Myocyte (in vitro differentiated cells): ENCODE measurements at regions not wholly inside any gene's neighbourhood (a gene's known extent, or its start where the extent isn't known, plus 50 kb on each side); places are given as distances from the start of the nearest gene placed in this dataset.
A peak's percentile ranks its signal among the peaks of the same experiment; 100 is the strongest.

ENCODE experiments used
- DNase-seq: peaks from one replicate; pipeline ENCODE4 v3.0.0-alpha.2; 2012; ENCODE audit warnings: low read depth

DNA sequence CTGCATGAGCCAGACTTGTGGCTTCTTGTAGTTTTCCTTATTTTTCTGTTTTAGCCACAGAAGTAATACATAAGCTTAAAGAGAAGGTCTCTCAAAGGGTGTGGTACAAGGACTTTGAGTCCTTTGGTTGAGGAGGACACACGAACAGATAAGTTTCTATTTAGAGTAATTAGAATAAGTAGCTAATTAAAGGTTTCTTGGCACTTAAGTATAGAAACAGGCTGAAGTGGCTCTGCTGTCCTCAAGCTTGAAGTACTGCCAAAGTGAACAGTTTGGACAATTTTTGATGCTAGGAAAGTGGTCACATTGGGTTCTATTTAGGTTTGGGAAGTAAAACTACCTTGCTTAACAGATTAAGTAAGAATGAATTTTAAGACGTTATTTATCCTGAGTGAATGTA is 278.3 kb upstream of the MPDZ start:
- DNase-seq, result no peak

DNA sequence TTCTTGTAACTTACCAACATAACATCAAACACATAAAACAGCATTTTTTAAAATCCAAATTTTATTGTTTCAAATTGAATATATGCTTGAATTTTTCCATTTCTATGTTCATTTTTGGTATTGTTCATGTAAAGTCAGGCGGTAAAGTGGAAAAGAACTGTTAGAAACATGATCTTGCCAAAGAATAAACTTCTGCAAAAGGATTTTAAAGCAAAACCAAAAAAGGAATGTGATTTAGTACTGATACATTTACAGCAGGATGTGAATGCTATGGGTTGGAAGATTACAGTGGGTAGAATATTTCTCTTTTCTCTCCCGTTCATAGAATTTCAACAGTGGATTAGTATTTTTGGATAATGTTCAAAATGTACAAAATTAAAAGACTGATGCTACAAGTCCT is 277.2 kb upstream of the MPDZ start:
- DNase-seq, result no peak

DNA sequence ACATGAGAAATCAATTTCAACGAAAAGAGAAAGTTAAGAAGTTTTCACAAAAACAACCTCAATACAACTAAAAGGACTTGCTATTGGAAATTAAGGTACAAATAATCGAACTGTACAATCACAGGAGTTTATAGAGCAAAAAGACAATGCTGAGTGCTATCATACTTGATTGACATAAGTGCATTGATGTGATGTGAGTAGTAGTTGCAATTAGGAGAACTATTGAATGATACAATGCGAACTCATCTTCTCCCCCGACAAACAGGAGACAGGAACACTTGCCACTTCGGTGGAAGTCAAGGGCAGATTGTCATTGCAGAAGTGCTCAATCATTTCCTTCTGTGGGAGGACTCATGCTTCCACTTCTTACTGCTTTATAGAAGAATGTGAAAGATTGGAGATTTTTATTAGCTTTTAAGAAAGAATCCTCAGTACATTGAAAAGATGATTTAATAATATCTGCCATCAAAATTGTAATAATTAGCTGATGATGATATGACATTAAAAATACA is 276.6 kb upstream of the MPDZ start:
- DNase-seq, result no peak

DNA sequence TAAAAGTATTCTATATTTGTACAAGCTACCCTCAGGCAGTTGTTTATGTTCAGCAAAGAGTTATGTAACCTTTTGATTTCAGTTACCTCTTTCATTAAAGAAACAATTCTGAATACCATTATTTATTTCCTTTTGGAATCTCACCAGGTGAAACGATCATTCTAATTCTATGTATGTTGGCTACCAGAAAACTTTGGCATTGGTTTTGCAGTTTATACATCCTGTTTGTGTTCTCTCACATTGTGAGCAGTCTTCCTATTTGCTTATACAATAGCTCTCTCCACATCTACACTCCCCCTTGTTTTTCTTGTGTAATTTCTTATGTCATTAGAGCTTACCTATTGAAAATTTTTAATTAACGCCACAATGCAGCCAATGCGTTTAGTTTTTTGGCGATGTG is 276.0 kb upstream of the MPDZ start:
- no peak for DNase-seq

DNA sequence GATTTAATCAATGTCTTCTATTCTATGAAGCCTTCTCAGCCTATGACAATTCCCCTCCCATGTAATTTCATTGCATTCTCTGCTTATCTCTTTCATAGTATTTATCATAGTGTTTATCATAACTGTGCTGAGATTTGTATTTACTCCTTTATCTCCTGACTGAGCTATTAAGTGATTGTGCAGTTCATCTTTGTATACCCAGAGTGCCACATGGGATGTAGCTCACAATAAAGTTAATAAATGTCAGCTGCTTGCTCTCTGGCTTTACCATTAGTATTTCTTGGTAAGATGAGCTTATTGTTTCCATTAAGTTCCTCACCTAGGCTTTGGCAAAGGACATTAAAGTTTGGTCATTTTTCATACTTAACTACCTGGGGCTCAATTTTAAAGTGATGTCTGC is 275.1 kb upstream of the MPDZ start:
- no peak for DNase-seq

DNA sequence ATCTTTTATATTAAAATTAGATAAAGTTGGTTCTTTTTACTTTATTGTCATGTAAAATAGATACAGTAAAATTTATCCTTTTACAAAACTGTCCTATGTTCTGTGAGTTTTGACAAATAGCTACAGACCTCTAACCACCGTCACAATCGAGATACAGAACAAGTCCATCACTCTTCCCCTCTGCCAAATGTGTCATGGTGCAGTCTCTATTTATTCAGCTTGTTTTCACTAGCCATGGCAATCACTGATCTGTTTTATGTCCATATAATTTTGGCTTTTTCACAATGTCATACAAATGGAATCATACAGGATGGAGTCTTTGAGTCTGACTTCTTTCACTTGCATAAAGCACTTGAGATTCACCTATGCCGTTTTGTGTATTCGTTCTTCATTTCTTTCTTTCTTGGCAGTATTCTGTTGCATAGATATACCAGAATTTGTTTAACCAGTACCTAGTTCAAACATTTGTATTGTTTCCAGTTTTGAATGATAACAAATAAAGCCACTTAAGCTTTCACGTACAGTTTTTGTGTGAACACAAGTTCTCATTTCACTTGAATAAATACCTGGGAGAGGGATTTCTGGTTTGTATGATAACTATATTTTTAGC is 273.2 kb upstream of the MPDZ start:
- no peak for DNase-seq

DNA sequence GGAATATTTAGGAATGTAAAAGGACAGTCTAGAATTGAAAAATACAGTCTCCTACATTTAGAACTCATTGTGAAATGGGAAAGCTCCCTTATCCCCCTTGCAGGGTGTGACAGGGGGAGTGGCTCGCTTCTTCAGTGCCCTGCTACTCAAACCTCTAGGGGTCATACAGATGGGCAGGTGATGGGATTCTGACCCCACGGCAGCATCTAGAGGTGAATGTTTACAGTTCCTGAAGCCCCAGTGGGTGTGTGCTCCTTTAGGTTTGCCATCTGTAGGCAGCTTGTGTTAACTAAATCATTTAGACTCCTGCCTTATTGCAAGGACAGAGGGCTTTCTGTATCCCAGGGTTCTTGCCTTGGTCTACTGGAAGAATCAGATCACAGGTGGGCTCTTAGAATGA is 271.0 kb upstream of the MPDZ start:
- DNase-seq, result no peak

DNA sequence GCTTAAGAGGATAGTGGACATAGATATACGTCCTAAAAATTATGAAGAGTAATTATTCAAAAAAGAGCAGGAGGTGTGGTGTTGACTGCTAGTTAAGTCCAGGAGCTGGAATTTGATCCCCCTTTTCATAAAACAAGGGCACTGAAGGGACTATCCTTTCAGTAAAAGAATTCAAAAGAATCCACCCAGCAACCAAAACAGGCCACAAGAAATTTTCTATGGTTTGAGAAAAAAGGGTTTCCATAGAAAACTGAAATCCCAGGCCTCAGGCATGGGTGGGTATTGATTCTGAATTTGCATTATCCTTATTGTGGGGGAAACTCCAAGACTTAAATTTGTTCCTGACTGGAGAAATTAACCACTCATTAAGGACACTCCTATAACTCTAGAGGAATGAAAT is 269.0 kb upstream of the MPDZ start:
- no peak for DNase-seq

DNA sequence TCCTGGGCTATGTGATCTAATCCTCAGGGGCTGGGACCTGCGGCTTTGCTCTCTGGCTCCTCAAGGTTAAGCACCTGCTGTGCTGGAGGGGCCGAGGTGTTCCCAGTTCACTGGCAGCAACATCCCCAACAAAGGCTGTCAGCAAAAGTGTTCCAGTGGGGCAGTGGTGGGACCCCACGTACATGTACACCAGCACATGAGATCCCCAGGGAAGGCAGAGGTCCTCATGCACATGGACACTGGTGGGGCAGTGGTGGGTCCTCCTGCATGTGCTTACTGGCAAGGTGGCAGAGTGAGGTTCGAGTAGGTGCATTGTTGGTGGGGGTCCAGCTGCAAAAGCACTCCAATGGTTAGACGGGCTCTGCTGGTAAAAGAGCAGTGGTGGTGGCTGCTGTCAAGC is 255.6 kb upstream of the MPDZ start:
- DNase-seq, result no peak

DNA sequence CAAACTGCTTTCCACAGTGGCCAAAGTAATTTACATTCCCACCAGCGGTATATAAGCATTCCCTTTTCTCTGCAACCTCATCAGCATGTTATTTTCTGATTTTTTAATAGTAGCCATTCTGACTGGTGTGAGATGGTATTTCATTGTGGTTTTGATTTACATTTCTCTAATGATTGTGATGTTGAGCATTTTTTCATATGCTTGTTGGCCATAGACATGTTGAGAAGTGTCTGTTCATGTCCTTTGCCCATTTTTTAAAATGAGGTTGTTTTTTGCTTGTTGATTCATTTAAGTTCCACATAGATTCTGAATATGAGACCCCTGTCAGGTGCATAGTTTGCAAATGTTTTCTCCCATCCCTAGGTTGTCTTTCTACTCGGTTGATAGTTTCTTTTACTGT is 254.5 kb upstream of the MPDZ start:
- DNase-seq, result no peak

DNA sequence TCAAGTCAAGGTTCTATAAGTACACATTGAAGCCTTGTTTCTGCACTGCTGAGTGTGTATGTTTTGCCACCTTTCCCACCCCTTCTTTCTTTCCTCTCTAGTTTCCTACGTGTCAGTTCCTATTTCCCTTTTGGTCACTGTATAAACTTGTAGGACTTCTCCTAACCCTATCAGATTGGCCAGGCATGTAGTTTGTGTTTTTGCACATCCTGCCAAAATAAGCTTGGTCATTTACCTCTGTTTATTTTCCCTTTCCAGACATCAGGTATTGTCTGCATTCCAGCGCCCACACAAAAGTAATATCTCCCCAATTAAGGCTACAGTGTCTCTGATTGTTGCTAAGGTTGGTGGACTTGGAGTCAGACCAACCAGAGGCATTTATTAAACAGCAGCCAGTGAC is 252.9 kb upstream of the MPDZ start:
- DNase-seq, result no peak

DNA sequence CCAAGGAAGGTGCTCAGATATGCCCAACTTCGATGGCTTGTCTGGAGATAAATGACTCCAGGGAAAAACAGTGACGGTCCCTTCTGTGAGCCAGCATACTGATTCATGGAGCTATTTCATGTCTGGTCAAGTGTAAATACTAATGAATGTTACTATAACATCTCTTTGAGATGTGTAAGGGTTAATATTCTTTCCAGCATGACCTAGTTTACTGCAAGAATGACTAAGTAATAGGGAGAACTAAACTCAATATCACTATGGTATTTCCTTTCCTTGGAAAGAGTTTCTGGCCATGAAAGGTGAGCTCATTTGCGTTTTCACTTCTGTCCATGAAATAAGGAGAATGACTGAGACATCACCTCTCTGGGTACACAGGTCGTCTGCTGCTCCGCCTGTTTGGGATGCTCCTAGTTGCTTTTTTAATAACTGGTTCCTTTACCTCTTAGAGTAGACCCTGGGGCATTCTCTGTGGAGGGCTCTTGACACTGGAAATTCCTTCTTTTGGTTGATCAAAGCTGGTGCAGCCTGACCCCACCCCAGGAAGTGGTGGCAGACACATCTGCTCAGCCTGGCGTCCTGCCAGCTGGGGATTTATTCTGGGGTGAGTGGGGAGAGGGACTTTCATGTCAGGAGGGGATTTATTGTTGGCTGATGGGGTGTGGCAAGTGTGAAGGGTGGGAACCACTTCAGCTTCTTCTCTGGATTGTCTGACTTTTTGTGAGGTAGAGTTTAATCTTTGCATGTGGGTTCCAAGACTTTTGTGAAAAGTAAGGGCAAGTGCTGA is 250.0 kb upstream of the MPDZ start:
- peak; percentile 24 for DNase-seq

DNA sequence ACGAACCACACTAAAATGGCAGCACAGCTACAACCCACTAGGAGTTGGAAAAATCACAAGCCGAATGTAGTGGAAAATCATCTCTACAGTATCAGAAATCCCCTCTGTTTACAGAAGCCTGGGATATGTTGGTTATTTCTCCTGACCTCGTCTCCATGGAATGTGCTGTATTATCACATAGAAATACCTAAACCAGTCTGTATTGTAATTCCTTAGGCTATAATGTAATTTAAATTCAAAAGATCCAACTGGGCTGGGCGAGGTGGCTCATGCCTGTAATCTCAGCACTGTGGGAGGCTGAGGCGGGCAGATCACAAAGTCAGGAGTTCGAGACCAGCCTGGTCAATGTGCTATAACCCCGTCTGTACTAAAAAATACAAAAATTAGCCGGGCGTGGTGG is 244.8 kb upstream of the MPDZ start:
- no peak for DNase-seq

DNA sequence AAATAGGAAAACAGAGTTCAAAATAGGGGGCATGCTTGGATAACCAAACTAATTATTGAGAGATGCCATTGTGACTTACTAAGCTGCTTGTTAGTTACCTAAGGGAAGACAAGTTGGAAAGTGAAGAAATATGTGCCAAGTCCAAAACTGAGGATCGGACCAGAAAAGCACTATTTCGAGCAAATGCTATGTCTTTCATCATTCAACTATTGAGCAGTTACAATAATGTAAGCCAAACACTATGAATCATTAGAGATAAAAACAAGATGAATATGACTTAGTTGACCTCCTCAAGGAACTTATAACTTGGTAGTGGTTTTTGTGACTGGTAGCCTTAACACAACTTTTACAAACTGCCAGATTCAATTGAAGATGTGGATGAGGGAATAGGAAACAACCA is 240.6 kb upstream of the MPDZ start:
- no peak for DNase-seq

DNA sequence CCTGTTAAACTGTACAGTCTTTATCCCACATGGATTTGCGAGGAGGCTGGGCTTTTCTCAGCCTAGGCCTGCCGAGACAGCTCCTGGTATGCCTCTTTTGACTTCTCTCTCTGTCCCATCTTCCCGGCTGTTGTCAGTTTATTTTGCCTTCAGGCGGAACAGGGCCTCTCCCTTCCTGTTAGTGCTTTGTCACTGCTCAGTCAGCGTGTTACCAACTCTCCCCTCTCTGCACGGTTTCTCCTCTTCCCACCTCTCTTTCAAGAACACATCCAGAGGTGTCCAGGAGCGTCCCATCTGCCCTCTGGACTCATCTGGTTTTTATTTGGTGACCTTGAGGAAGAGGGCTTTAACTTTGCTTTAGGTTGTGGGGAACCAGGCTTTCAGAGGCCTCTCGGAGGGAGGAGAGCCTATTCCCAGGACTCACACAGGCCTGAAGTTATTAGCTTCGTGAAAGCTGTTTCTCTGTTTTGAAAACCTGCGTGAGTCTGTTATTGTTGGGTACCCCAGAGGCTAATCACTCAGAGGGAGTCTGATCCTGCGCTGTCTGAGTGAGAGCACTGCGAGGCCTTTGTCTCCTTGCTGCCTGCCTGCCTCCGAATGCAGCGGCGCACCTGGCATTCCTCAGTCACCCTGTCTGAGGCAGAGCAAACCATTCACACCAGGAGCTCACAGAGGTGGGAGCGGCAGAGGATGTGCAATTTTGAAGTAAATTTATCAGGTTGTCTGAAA is 234.4 kb upstream of the MPDZ start:
- no peak for DNase-seq

DNA sequence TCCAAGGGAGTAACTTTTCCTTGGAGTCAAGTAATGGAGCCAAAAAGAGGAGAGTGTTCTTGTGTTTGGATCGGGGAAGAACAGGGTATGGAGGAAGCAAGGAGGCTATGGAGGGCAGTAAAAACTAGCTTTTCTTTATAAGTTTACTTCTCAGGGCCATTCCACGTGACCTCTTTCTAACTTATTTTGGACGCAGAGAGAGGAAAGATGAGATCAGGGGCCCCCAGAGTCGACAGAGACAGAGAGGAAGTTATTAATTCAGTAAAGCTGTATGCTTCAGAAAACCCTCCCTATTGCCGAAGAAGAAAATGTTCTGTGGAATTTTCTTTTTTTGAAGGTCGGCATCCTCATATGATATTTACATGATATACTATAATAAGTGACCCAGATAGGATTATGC is 233.8 kb upstream of the MPDZ start:
- no peak for DNase-seq

DNA sequence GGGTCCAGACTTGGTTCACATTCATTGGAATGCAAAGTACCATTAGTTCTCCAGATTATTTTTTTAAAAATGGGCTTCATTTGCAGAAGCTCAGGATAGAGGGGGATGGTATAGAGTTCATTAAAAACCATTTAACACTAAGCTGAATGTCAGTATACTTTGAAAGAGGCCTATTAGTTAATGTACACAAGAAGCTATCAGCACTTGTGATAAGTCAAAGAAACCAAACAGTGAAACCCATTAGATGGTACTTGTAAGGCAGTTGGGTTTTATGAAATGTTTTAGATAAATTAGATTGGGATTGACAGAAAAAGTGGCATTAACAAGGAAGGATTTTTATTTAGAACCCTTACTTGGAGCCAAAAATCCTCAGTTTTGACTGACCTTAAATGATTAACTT is 229.2 kb upstream of the MPDZ start:
- DNase-seq, result no peak

DNA sequence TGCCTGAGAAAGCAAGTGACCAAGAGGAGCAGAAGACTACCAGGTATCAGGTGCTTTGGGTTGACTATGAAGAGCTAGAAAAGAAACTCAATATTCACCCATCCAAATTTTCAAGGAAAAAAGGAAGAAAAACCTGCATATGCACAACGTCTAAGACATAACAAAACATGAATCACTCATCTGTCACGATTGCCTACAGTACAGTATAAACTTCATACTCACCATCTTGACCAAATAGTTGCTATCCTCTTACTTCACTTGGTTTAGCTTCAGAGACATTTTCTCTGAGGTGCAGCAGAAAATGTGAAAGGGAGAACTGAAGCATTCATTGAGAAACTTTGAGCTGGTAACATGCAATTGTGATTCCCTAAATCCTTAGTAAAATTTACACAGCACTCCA is 228.6 kb upstream of the MPDZ start:
- no peak for DNase-seq

DNA sequence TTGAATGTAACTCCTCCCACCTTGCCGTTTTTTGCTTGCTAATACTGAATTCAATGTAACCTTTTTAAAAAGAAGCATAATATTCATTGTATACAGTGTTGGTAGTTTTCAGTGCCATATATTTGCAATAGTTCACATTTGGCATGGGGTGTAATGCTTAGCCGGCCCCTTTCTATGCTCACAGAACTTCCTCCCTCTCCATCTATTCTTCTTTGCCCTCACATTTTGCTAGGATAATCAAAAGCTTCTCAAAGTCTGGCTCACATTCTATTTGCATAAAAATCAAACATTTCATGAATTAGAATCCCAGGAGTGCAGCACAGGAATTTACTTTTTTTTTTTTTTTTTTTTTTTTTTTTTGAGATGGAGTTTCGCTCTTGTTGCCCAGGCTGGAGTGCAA is 226.3 kb upstream of the MPDZ start:
- DNase-seq, result no peak

DNA sequence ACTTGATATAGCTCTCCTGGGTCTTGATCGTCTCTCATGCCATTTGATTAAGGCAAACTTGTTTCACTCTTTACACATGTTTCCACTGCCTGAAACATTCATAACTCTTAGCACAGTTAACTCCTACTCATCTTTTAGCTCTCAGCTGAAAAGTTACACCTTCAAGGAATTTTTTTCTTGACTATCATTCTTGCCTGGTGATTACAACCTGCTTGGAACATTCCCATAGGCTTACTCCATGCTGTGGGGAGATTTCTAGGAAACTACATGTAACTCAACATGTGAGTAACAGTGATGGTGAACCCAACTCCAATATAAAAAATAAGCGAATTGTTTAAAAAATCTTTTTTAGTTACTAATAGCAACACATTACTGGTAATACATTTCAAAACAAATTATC is 224.1 kb upstream of the MPDZ start:
- no peak for DNase-seq

DNA sequence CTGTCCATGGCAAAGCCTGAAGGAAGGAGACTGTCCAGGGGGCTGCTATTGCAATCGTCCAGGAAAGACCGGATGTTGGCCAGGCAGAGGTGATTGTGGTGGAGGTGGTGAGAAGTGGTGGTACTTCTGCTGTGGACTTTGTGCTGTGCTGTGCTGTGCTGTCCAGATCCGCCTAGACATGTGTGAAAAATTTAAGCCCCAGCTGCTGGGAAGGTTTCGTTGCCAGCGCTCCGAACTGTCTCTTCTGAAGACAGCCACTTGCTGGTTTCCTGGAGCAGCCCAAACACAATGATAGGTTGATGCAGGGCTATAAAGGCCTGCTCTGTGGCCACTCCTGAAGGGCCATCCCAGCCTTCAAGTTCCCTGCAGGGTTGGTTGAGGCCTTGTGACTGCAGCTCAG is 223.0 kb upstream of the MPDZ start:
- DNase-seq, result no peak

DNA sequence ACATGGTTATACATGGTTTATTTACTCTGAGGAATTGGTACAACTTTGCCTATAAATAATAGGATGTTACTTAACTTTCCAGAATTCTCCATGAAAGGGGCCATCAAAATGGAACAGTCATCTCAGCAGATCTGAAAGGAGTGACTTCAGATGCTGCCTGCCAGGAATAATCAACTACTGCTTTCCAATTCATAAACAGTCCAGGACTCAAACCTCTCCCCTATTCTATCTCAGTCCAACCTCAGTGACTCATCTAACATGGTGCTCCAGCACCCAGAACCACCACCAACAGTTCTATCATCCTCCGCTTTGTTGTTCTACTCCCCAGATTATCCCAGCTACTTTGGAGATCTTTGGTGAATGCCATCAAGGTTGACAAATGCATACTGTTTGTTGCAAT is 221.5 kb upstream of the MPDZ start:
- no peak for DNase-seq

DNA sequence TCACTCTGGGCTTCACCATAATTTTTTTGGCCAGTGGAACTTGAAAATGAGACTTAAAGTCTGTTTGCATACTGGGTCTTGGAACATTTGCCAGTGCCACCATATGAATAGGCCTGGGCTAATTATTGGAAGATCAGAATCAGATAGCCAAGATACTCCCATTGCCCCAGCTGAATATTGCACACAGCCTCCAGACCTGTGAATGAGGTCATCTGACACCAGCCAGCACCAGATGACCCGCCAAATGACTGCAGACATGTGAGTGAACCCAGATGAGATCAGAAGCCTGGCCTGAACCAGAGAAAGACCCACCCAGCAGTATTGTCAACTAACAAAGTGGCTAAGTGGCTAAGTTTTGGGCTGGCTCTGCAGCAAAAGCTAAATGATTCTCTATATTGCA is 220.5 kb upstream of the MPDZ start:
- peak; percentile 25 for DNase-seq
